ENCODE measurements at regions not wholly inside any gene's neighbourhood (a gene's known extent, or its start where the extent isn't known, plus 50 kb on each side); places are given as distances from the start of the nearest gene placed in this dataset.
"Not testable (repeated sequence)": the region's sequence is repeated elsewhere in the genome, so short reads cannot be mapped to it uniquely, and the experiment has no call there.

GRCh38 chr5:162621726-162622263, 554.2 kb downstream of the GABRG2 start:
- DNase-seq (ENCODE audit: low read depth in 2 of 2): not testable (repeated sequence)

- DNase-seq (ENCODE audit: low read depth in 2 of 2): no peak
Measured at GRCh38 chr5:162624110-162624509, 556.5 kb downstream of the GABRG2 start.

GRCh38 chr5:162637481-162637880, 569.9 kb downstream of the GABRG2 start:
- no peak for DNase-seq (ENCODE audit: low read depth in 2 of 2)

GRCh38 chr5:162638849-162639248, 571.3 kb downstream of the GABRG2 start:
- no peak for DNase-seq (ENCODE audit: low read depth in 2 of 2)

- no peak for DNase-seq (ENCODE audit: low read depth in 2 of 2)
Measured at GRCh38 chr5:162641142-162641813, 573.7 kb downstream of the GABRG2 start.

GRCh38 chr5:162654661-162655405, 587.3 kb downstream of the GABRG2 start:
- no peak for DNase-seq (ENCODE audit: low read depth in 2 of 2)

GRCh38 chr5:162657076-162657475, 589.5 kb downstream of the GABRG2 start:
- no peak for DNase-seq (ENCODE audit: low read depth in 2 of 2)

GRCh38 chr5:162664846-162665245, 597.3 kb downstream of the GABRG2 start:
- no peak for DNase-seq (ENCODE audit: low read depth in 2 of 2)

GRCh38 chr5:162668926-162669325, 601.4 kb downstream of the GABRG2 start:
- DNase-seq (ENCODE audit: low read depth in 2 of 2): no peak

- no peak for DNase-seq (ENCODE audit: low read depth in 2 of 2)
Measured at GRCh38 chr5:162672061-162672460, 604.5 kb downstream of the GABRG2 start.

- no peak for DNase-seq (ENCODE audit: low read depth in 2 of 2)
Measured at GRCh38 chr5:162683284-162683683, 615.7 kb downstream of the GABRG2 start.

GRCh38 chr5:162684145-162684544, 616.6 kb downstream of the GABRG2 start:
- DNase-seq (ENCODE audit: low read depth in 2 of 2): no peak

GRCh38 chr5:162685302-162685701, 617.7 kb downstream of the GABRG2 start:
- DNase-seq (ENCODE audit: low read depth in 2 of 2): no peak

GRCh38 chr5:162696272-162696671, 628.7 kb downstream of the GABRG2 start:
- DNase-seq (ENCODE audit: low read depth in 2 of 2): not testable (repeated sequence)

GRCh38 chr5:162699361-162699760, 631.8 kb downstream of the GABRG2 start:
- DNase-seq (ENCODE audit: low read depth in 2 of 2): no peak

- no peak for DNase-seq (ENCODE audit: low read depth in 2 of 2)
Measured at GRCh38 chr5:162703914-162704313, 636.3 kb downstream of the GABRG2 start.

GRCh38 chr5:162711244-162711643, 643.7 kb downstream of the GABRG2 start:
- no peak for DNase-seq (ENCODE audit: low read depth in 2 of 2)

- DNase-seq (ENCODE audit: low read depth in 2 of 2): no peak
Measured at GRCh38 chr5:162719720-162720119, 652.1 kb downstream of the GABRG2 start.

- no peak for DNase-seq (ENCODE audit: low read depth in 2 of 2)
Measured at GRCh38 chr5:162721125-162721524, 653.6 kb downstream of the GABRG2 start.

GRCh38 chr5:162752612-162753011, 684.8 kb upstream of the CCNG1 start:
- no peak for DNase-seq (ENCODE audit: low read depth in 2 of 2)

- DNase-seq (ENCODE audit: low read depth in 2 of 2): no peak
Measured at GRCh38 chr5:162762119-162762518, 675.3 kb upstream of the CCNG1 start.

- DNase-seq (ENCODE audit: low read depth in 2 of 2): no peak
Measured at GRCh38 chr5:162769019-162769418, 668.4 kb upstream of the CCNG1 start.

GRCh38 chr5:162785673-162786072, 651.7 kb upstream of the CCNG1 start:
- no peak for DNase-seq (ENCODE audit: low read depth in 2 of 2)

Data from activated CD8-positive, alpha-beta memory T cell treated with anti-CD3 and anti-CD28 coated beads for 4 hours (primary cell).